Activated B cell treated with CpG ODN at 0.5 μM for 24 hours (primary cell): ENCODE measurements at regions not wholly inside any gene's neighbourhood (a gene's known extent, or its start where the extent isn't known, plus 50 kb on each side); places are given as distances from the start of the nearest gene placed in this dataset.

Experiments used
- ATAC-seq: fragments of 200-7000 bp; cut with Tn5 transposase; one replicate; pipeline ENCODE4 v1.10.0; 2021; ENCODE audit warnings: low read depth, mild to moderate bottlenecking, moderate library complexity
- CTCF ChIA-PET: fragments of 350-600 bp; sonication (Branson Sonifier 250); formaldehyde crosslinking; loops from one replicate; lab custom pipeline; 2021; ENCODE audit warnings: antibody characterized with exemption; lab: Charles Lee
- POLR2A ChIA-PET: fragments of 350-600 bp; sonication (Branson Sonifier 250); formaldehyde crosslinking; loops from one replicate; lab custom pipeline; 2021; ENCODE audit warnings: antibody characterized with exemption; lab: Charles Lee
- DNase-seq: peaks from one replicate; pipeline ENCODE4 v3.0.0; 2022
- H3K27ac Mint-ChIP-seq: one replicate; pipeline ENCODE4 v1.8.0; 2020; ENCODE audit warnings: mixed read lengths
- H3K27me3 Mint-ChIP-seq: one replicate; pipeline ENCODE4 v1.8.0; 2021; ENCODE audit warnings: mixed read lengths
- H3K36me3 Mint-ChIP-seq: one replicate; pipeline ENCODE4 v1.8.0; 2021; ENCODE audit warnings: low read depth, mixed read lengths
- H3K4me1 Mint-ChIP-seq: one replicate; pipeline ENCODE4 v1.8.0; 2021; ENCODE audit warnings: mixed read lengths
- H3K4me3 Mint-ChIP-seq: one replicate; pipeline ENCODE4 v1.8.0; 2020; ENCODE audit warnings: mild to moderate bottlenecking, mixed read lengths
- H3K9me3 Mint-ChIP-seq: one replicate; pipeline ENCODE4 v1.8.0; 2020; ENCODE audit warnings: mixed read lengths
- intact Hi-C: fragments of 100-400 bp; cut with micrococcal nuclease; formaldehyde crosslinking; loops from one replicate; pipeline ENCODE4 v1.15.1; 2024
- TF ChIP-seq, protein P1 (sequence below): fragments of 200-600 bp; IDR thresholded peaks from one replicate; pipeline ENCODE4 v1.8.0; 2022; ENCODE audit warnings: antibody characterized with exemption, mild to moderate bottlenecking

DNA sequence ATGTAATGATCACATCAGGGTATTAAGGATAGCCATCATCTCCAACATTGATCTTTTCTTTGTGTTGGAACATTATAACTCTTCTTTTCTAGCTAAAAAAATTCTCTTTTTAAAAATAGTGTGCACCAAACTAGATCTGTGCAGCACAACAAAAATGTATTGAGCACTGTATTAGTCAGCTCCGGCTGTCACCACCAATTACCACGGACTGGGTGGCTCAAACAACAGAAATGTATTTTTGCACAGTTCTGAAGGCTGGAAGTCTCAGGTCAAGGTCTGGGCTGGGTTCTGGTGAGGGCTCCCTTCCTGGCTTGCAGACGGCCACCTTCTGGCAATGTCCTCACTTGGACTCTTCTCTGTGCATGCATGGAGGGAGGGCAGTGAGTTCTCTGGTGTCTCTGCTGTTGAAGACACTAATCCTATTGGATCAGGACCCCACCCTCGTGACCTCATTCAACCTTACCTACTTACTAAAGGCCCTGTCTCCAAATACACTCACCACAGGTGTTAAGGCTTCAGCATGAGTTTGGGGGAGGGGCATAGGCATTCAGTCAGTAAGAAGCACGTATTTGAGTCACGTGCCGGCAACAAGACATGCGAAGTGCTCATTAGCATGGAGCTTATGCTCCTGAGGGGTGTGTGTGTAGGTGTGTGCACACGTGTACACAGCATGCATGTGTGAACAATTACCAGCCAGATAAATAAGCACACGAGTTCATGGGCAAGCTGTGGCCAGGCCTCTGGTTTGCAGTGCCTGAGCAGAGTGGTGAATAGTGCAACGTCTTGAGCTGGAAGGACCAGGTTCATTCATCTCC is 89.4 kb upstream of the SH3PXD2B start:
- intact Hi-C loops, result no loop called here
- DNase-seq (no peak), ATAC-seq (no peak)
- Mint-ChIP-seq H3K4me1 (no peaks in the 10 kb centered on the region), H3K27ac (no peak overlapping the region), H3K36me3 (no peaks in the 10 kb centered on the region), H3K9me3 (no peaks in the 10 kb centered on the region), H3K27me3 (peaks cover 7% of the 10 kb centered on the region), H3K4me3 (no peak overlapping the region)
- CTCF ChIA-PET, result no interaction called here
- POLR2A ChIA-PET, result no interaction called here
- TF ChIP-seq, protein P1, sequence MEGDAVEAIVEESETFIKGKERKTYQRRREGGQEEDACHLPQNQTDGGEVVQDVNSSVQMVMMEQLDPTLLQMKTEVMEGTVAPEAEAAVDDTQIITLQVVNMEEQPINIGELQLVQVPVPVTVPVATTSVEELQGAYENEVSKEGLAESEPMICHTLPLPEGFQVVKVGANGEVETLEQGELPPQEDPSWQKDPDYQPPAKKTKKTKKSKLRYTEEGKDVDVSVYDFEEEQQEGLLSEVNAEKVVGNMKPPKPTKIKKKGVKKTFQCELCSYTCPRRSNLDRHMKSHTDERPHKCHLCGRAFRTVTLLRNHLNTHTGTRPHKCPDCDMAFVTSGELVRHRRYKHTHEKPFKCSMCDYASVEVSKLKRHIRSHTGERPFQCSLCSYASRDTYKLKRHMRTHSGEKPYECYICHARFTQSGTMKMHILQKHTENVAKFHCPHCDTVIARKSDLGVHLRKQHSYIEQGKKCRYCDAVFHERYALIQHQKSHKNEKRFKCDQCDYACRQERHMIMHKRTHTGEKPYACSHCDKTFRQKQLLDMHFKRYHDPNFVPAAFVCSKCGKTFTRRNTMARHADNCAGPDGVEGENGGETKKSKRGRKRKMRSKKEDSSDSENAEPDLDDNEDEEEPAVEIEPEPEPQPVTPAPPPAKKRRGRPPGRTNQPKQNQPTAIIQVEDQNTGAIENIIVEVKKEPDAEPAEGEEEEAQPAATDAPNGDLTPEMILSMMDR, result no peak

DNA sequence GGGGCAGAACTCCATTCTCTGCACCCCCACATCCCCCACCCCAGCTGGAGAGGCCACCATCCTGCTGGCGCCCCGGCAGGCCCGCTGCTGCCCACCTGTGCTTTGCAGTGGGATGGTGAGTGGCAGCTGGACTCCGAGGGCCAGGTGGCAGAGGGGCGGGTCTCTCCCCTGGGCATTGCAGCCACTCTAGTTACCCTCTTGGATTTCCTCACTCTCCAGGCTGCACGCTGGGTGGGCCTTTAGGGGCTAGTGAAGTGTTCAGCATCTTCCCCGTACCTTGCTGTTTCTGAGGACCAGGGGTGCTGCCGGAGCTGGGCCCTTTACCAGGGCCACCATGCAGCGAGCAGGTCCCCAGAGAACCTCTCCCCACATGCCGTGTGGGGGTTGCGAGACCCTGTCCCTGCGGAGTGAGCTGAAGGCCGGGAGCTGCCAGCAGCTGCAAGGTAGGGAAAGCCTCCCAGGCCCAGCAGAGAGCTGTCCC is 88.4 kb upstream of the SH3PXD2B start:
- Mint-ChIP-seq H3K4me3 (no peak overlapping the region), H3K9me3 (no peaks in the 10 kb centered on the region), H3K4me1 (no peaks in the 10 kb centered on the region), H3K36me3 (no peaks in the 10 kb centered on the region), H3K27me3 (peaks cover 5% of the 10 kb centered on the region), H3K27ac (no peak overlapping the region)
- DNase-seq (no peak), ATAC-seq (no peak)
- POLR2A ChIA-PET, result no interaction called here
- intact Hi-C loops, result no loop called here
- TF ChIP-seq, protein P1, result no peak
- CTCF ChIA-PET, result no interaction called here

DNA sequence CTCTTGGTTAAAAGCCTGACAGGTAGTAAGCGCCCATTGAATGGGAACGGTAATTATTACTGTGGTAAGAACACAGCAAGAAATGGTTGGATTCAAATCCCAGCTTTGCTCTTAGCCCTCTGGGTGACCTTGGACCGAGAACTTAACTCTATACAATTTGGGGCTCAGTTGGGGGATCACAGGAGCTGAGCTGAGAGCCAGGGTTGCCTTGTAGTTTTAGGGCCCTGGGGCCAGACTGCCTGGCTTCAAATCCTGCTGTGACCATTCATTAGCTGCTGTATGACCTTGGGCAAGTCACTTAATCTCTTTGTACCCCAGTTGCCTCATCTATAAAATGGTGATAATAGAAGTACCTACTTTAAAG is 87.4 kb upstream of the SH3PXD2B start:
- no peak for DNase-seq
- CTCF ChIA-PET, result no interaction called here
- Mint-ChIP-seq H3K36me3 (no peaks in the 10 kb centered on the region), H3K27me3 (peaks cover 3% of the 10 kb centered on the region), H3K4me3 (no peak overlapping the region), H3K9me3 (peaks cover 4% of the 10 kb centered on the region), H3K27ac (no peak overlapping the region), H3K4me1 (no peaks in the 10 kb centered on the region)
- ATAC-seq, result no peak
- POLR2A ChIA-PET, result no interaction called here
- TF ChIP-seq, protein P1, result no peak
- intact Hi-C loops, result no loop called here

DNA sequence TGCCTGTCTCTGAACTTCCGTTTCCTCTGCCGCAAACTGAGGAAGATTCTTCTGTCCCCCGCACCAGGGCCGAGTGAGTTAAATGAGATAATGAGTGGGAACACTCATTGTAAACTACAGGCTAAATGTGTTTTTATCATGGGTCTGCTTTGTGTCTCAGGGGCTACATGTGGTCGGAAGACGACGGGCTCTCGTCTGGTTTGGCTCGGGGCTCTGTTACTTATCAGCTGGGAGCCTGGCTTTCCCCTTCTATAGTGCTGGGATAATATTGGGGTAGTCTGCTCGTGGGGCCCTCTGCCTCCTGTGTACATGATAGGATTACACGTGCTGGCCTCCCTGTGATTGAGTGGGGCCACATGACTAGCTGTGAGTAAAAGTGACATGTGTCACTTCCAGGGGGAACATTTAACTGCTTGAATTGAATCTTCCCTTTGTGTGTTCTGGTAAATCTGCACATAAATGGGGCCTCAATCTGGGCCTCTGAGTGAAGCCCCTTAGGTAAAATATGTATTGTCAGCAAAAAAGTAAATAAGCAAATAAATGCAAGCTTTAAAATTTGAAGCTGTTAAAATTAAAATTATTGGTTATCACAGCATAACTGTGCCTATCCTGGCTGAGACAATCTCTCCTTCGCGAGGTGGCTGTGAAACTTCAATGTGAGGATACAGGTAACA is 86.9 kb upstream of the SH3PXD2B start:
- TF ChIP-seq, protein P1, result no peak
- no peak overlapping the region for H3K27ac Mint-ChIP-seq
- peaks cover 1% of the 10 kb centered on the region for H3K27me3 Mint-ChIP-seq
- no peaks in the 10 kb centered on the region for H3K36me3 Mint-ChIP-seq
- H3K9me3 Mint-ChIP-seq, result peaks cover 5% of the 10 kb centered on the region
- H3K4me1 Mint-ChIP-seq, result no peaks in the 10 kb centered on the region
- DNase-seq, result no peak
- CTCF ChIA-PET, result no interaction called here
- no peak overlapping the region for H3K4me3 Mint-ChIP-seq
- POLR2A ChIA-PET, result no interaction called here
- ATAC-seq, result no peak
- intact Hi-C loops, result no loop called here

DNA sequence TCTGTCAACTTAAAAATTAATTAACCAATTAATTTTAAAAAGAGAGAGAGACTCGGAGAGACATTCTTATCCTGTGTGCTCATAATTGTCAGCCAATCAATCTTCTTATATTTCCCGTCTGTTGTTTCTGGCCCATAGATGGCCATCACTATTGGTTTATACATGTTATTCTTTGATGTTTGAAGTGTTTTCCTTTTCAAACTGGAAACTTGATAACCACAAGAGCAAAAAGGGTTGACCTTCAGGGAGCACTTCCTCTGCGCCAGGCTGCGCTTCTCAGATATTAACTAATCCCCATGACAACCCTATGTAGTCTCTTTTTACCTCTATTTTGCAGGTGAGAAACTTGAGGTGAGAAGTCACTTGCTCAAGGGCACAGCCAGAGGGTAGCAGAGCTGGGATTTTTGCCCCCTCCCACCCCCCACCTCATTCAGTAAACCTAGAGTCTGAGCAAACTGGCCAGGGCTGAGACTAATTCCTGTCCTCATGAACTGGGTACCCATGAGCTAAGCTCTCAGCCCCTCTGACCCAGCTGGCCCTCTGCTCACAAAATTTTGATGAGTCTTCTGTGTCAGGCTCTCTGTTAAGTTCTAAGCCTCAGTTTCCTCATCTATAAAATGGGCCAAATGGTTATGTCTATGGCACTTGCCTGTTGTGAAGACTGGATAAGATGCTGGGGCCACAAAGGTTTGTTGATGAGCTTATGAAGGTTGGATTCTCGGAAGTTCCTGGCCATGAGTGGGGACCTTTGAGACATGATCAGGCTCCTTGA is 86.0 kb upstream of the SH3PXD2B start:
- no peaks in the 10 kb centered on the region for H3K4me1 Mint-ChIP-seq
- no peak overlapping the region for H3K4me3 Mint-ChIP-seq
- no peaks in the 10 kb centered on the region for H3K27me3 Mint-ChIP-seq
- ATAC-seq (no peak), DNase-seq (no peak)
- H3K27ac Mint-ChIP-seq, result no peak overlapping the region
- intact Hi-C loops, result no loop called here
- TF ChIP-seq, protein P1, result no peak
- POLR2A ChIA-PET, result no interaction called here
- CTCF ChIA-PET, result no interaction called here
- peaks cover 5% of the 10 kb centered on the region for H3K9me3 Mint-ChIP-seq
- no peaks in the 10 kb centered on the region for H3K36me3 Mint-ChIP-seq
